ENCODE measurements at regions not wholly inside any gene's neighbourhood (a gene's known extent, or its start where the extent isn't known, plus 50 kb on each side); places are given as distances from the start of the nearest gene placed in this dataset.
A peak's percentile ranks its signal among the peaks of the same experiment; 100 is the strongest.
"Not testable (repeated sequence)": the region's sequence is repeated elsewhere in the genome, so short reads cannot be mapped to it uniquely, and the experiment has no call there.

DNA sequence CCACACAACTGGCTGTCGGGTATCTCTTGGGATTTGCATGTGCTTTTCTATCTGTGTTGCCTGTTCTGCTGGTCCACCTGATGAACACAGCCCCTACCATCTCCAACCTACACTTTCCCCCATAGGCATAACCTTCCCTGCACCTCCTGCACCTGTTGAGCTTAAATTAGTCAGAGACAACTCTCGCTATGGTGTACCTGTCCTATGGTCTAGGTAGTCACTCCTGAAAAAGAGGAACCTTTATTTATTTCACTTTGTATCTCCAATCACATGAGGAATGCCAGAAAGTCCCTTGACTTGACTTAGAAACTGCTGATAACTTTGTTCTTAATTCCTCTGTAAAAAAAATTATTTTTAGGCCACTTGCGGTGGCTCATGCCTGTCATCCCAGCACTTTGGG is 338.1 kb downstream of the DHRSX start:
- TF ChIP-seq POLR2A (IDR thresholded peaks at IDR 0.05; ENCODE audit: extremely low read depth, insufficient read length) (no peak), MYC (IDR thresholded peaks at IDR 0.05; ENCODE audit: low read depth, low read length) (no peak), CTCF (IDR thresholded peaks at IDR 0.05; ENCODE audit: low read depth, low read length) (no peak)
- no peak overlapping the region for H3K4me3 ChIP-seq (ENCODE audit: low read depth, low read length)
- no peak for DNase-seq (ENCODE audit: low read depth)

DNA sequence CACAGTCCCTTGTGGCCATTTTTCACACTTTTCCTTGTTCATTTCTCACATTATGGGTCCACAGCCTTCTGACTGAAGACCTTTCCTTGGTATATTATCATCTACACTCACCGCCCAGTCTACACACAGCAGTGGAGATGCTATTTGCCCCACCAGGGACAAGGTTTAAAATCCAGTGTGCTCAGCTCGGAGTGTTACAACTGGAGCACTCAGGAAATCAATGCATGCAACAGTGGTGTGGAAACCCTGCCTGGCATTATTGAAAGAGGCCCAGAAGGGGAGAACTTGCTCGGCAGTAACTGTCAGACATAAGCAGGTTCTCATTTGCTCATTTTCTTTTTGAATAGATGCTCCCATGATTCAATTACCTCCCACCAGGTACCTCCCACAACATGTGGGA is 340.9 kb downstream of the DHRSX start:
- TF ChIP-seq MAX (IDR thresholded peaks at IDR 0.05; ENCODE audit: low read depth, low read length) (no peak), MYC (IDR thresholded peaks at IDR 0.05; ENCODE audit: low read depth, low read length) (no peak), CTCF (IDR thresholded peaks at IDR 0.05; ENCODE audit: low read depth, low read length) (no peak), POLR2A (IDR thresholded peaks at IDR 0.05; ENCODE audit: extremely low read depth, insufficient read length) (no peak)

DNA sequence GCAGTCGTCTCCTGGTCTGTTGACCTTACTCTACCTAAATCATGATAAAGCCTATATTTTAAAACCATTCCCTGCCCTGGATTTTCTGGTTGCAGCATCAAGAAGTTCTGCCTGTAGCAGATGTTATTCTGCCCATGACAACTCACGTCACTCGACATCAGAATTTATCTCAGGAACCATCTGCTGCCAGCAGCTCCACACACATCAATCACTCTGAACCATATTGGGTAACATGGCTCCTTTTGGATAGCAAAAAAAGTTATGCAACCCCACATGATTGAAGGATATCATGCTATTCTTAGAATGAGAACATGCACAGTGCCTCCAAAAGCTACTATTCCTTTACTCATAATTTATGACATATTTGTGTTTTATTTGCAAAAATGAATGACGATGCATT is 341.4 kb downstream of the DHRSX start:
- peak; percentile 7 for DNase-seq (ENCODE audit: low read depth)
- no peak overlapping the region for H3K4me3 ChIP-seq (ENCODE audit: low read depth, low read length)
- TF ChIP-seq CTCF (IDR thresholded peaks at IDR 0.05; ENCODE audit: low read depth, low read length) = no peak
- no peak for TF ChIP-seq MAX (IDR thresholded peaks at IDR 0.05; ENCODE audit: low read depth, low read length)
- no peak for TF ChIP-seq MYC (IDR thresholded peaks at IDR 0.05; ENCODE audit: low read depth, low read length)

More for the DNA sequence above, 340.9 kb downstream of the DHRSX start:
- no peak overlapping the region for H3K4me3 ChIP-seq (ENCODE audit: low read depth, low read length)
- DNase-seq (ENCODE audit: low read depth) = no peak

GRCh38 chrX:2150722-2151121 is 350.1 kb downstream of the DHRSX start:
- DNase-seq (ENCODE audit: low read depth) = no peak
- no peak for TF ChIP-seq POLR2A (IDR thresholded peaks at IDR 0.05; ENCODE audit: extremely low read depth, insufficient read length)
- no peak for TF ChIP-seq MYC (IDR thresholded peaks at IDR 0.05; ENCODE audit: low read depth, low read length)
- no peak for TF ChIP-seq CTCF (IDR thresholded peaks at IDR 0.05; ENCODE audit: low read depth, low read length)
- no peak for TF ChIP-seq MAX (IDR thresholded peaks at IDR 0.05; ENCODE audit: low read depth, low read length)
- H3K4me3 ChIP-seq (ENCODE audit: low read depth, low read length) = no peak overlapping the region

- H3K4me3 ChIP-seq (ENCODE audit: low read depth, low read length); DNase-seq (ENCODE audit: low read depth): not testable (repeated sequence)
These were observed 350.8 kb downstream of the DHRSX start for GRCh38 chrX:2150014-2150413.

- not testable (repeated sequence) for H3K4me3 ChIP-seq (ENCODE audit: low read depth, low read length); DNase-seq (ENCODE audit: low read depth)
These were observed 351.7 kb downstream of the DHRSX start for GRCh38 chrX:2149055-2149454.

- no peak for DNase-seq (ENCODE audit: low read depth)
- H3K4me3 ChIP-seq (ENCODE audit: low read depth, low read length) = no peak overlapping the region
- TF ChIP-seq POLR2A (IDR thresholded peaks at IDR 0.05; ENCODE audit: extremely low read depth, insufficient read length) = no peak
These were observed 352.8 kb downstream of the DHRSX start for GRCh38 chrX:2147928-2148327.

DNA sequence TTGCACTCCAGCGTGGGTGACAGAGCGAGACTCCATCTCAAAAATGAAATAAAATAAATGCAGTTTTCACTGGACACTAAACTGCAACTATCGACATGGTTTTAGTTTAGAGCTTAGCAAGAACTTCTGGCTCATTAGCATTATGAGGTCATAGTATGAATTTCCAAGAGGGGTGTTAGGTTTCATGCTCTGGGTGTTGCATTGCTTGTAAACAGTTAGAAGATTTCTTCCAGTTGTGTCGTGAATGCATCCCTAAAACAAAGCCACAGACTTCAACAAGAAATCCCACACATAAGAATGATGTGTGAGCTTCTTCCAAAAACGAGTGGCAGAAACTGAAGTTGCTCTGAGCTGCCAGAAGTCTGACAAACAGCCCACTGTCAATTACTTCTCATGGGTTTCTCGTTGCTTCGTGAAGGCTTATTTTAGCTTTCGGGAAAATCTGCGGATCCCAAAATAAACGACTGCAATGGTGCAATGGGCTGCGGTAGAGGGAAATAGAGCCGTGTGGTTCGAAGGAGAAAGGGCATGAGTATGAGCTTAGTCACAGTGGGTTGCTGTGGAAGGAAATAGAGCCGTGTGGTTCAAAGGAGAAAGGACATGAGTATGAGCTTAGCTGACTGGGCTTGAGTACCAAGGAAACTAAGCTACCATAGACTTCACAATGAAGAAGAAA is 354.9 kb downstream of the DHRSX start:
- TF ChIP-seq MAX (IDR thresholded peaks at IDR 0.05; ENCODE audit: low read depth, low read length) (no peak), MYC (IDR thresholded peaks at IDR 0.05; ENCODE audit: low read depth, low read length) (no peak), POLR2A (IDR thresholded peaks at IDR 0.05; ENCODE audit: extremely low read depth, insufficient read length) (no peak), CTCF (IDR thresholded peaks at IDR 0.05; ENCODE audit: low read depth, low read length) (no peak)
- no peak overlapping the region for H3K4me3 ChIP-seq (ENCODE audit: low read depth, low read length)
- peak; percentile 21 for DNase-seq (ENCODE audit: low read depth)
